Endothelial cell of umbilical vein (primary cell): ENCODE measurements at regions not wholly inside any gene's neighbourhood (a gene's known extent, or its start where the extent isn't known, plus 50 kb on each side); places are given as distances from the start of the nearest gene placed in this dataset.

Experiments
- BruUV-seq: library from RNA; stranded (reverse); fragments of 400-500 nt; replicated peaks from 2 replicates; lab custom pipeline; 2021; lab: Mats Ljungman, UMichigan
- CTCF ChIA-PET: fragments of 300-600, 350-600 bp; sonication (Branson Sonifier 250); formaldehyde crosslinking; loops from one replicate; lab custom pipeline; 2021; ENCODE audit warnings: antibody characterized with exemption, inconsistent platforms; lab: Charles Lee
- POLR2A ChIA-PET: fragments of 300-600, 350-600 bp; sonication (Branson Sonifier 250); formaldehyde crosslinking; loops from one replicate; lab custom pipeline; 2021; ENCODE audit warnings: antibody characterized with exemption, inconsistent platforms; lab: Charles Lee
- DNase-seq: peaks from one replicate; pipeline ENCODE4 v3.0.0-alpha.2; 2011; ENCODE audit warnings: low read depth, low spot score
- FAIRE-seq: peaks from 2 replicates; lab custom pipeline; 2011; peaks lifted over from hg19 to GRCh38; lab: Jason Lieb, UNC
- H2AFZ ChIP-seq: 2 replicates; pipeline ENCODE4 v1.6.0; 2012; ENCODE audit warnings: low read depth, low read length, control low read depth, inconsistent platforms
- H3K27ac ChIP-seq: 2 replicates; pipeline ENCODE4 v1.5.1; 2011; ENCODE audit warnings: low read depth, mild to moderate bottlenecking, control low read depth, low read length, moderate library complexity; ENCODE audit not compliant: insufficient read depth
- H3K27me3 ChIP-seq, 2 experiments: 2 replicates each; pipeline versions ENCODE4 v1.6.0 to v1.6.1; 2011; ENCODE audit warnings: low read length in 2 of 2, mixed read lengths in 1 of 2; ENCODE audit not compliant: control insufficient read depth in 2 of 2, insufficient read depth in 2 of 2
- H3K36me3 ChIP-seq, 2 experiments: 2 replicates in 1 of 2; 3 replicates in 1 of 2; pipeline ENCODE4 v1.5.1; 2011; ENCODE audit warnings: low read length in 2 of 2, mild to moderate bottlenecking in 1 of 2, moderate library complexity in 1 of 2; ENCODE audit not compliant: control insufficient read depth in 2 of 2, insufficient read depth in 2 of 2; ENCODE audit errors: extremely low read depth in 1 of 2
- H3K4me1 ChIP-seq: 3 replicates; pipeline ENCODE4 v1.5.1; 2011; ENCODE audit warnings: mild to moderate bottlenecking, low read length; ENCODE audit not compliant: control insufficient read depth, insufficient read depth; ENCODE audit errors: extremely low read depth
- H3K4me2 ChIP-seq: 2 replicates; pipeline ENCODE4 v1.6.1; 2011; ENCODE audit warnings: low read length, control low read depth, mixed read lengths; ENCODE audit not compliant: insufficient read depth
- H3K4me3 ChIP-seq, 3 experiments: fragments of 200-600 bp in 1 of 3; sonication (generic), shearing (Covaris generic) in 1 of 3; replicated peaks in 1 of 3; 2 replicates each; pipeline ENCODE4 v1.5.1; 2011 to 2016; ENCODE audit warnings: control low read depth in 3 of 3, low read length in 3 of 3, mild to moderate bottlenecking in 2 of 3, inconsistent platforms in 1 of 3, low read depth in 1 of 3, moderate library complexity in 1 of 3; ENCODE audit not compliant: insufficient read depth in 1 of 3
- H3K79me2 ChIP-seq: 2 replicates; pipeline ENCODE4 v1.6.0; 2012; ENCODE audit warnings: low read length, inconsistent platforms; ENCODE audit not compliant: control insufficient read depth, insufficient read depth
- H3K9ac ChIP-seq: replicated peaks from 2 replicates; pipeline ENCODE3; 2011; ENCODE audit warnings: low read length, control low read depth; ENCODE audit not compliant: insufficient read depth; ENCODE audit errors: extremely low read depth
- H3K9me1 ChIP-seq: replicated peaks from 3 replicates; pipeline ENCODE4 v1.6.0; 2011; ENCODE audit warnings: mild to moderate bottlenecking, low read length; ENCODE audit not compliant: control insufficient read depth, insufficient read depth; ENCODE audit errors: extremely low read depth
- H3K9me3 ChIP-seq: replicated peaks from 2 replicates; pipeline ENCODE4 v1.5.1; 2012; ENCODE audit warnings: low read length, inconsistent platforms; ENCODE audit not compliant: control insufficient read depth, insufficient read depth
- H4K20me1 ChIP-seq: replicated peaks from 2 replicates; pipeline ENCODE3; 2011; ENCODE audit warnings: mild to moderate bottlenecking, low read length; ENCODE audit not compliant: control insufficient read depth, insufficient read depth; ENCODE audit errors: extremely low read depth
- EZH2 ChIP-seq: IDR thresholded peaks from 2 replicates; pipeline ENCODE4 v1.6.1; 2012; ENCODE audit warnings: borderline replicate concordance, low read depth, mild to moderate bottlenecking, moderate library complexity, low read length, inconsistent platforms; ENCODE audit not compliant: severe bottlenecking
- FOS ChIP-seq: IDR thresholded peaks from 2 replicates; pipeline ENCODE4 v1.6.1; 2011; ENCODE audit warnings: mild to moderate bottlenecking, low read length, moderate library complexity, borderline replicate concordance; ENCODE audit not compliant: insufficient read depth
- GATA2 ChIP-seq: IDR thresholded peaks from 2 replicates; pipeline ENCODE4 v1.7.0; 2011; ENCODE audit warnings: low read depth, mild to moderate bottlenecking, moderate library complexity, mixed read lengths, low read length; ENCODE audit not compliant: insufficient read length, insufficient read depth
- JUN ChIP-seq: IDR thresholded peaks from 2 replicates; pipeline ENCODE4 v1.6.1; 2011; ENCODE audit warnings: borderline replicate concordance, low read depth; ENCODE audit not compliant: insufficient read length, insufficient read depth
- POLR2AphosphoS5 ChIP-seq: IDR thresholded peaks from 2 replicates; pipeline ENCODE4 v1.6.1; 2012; ENCODE audit warnings: low read depth, mild to moderate bottlenecking, control low read depth, low read length, moderate library complexity; ENCODE audit not compliant: insufficient read depth
- dilution Hi-C: fragments of 300-500 bp; cut with MboI; formaldehyde crosslinking; loops from one replicate; pipeline ENCODE4 v1.15.0; 2019; ENCODE audit warnings: low sequenced_read_pairs; ENCODE audit not compliant: extremely low pct_ligation_motif_present
- intact Hi-C: fragments of 100-400 bp; cut with micrococcal nuclease; formaldehyde crosslinking; loops from one replicate; pipeline ENCODE4 v1.10.0; 2022

- Histone ChIP-seq H3K4me1 (peaks cover 38% of the 10 kb centered on the region), H3K27ac (peak overlapping the region; percentile 72), H3K9me3 (no peaks in the 10 kb centered on the region), H3K36me3 (no peaks in the 10 kb centered on the region), H3K9ac (no peak overlapping the region), H3K4me3 (no peak overlapping the region), H3K79me2 (no peaks in the 10 kb centered on the region), H2AFZ (no peak overlapping the region), H4K20me1 (no peaks in the 10 kb centered on the region), H3K27me3 (no peaks in the 10 kb centered on the region), H3K9me1 (no peaks in the 10 kb centered on the region), H3K4me2 (peak overlapping the region; percentile 53)
- dilution Hi-C loops = no loop called here
- ChIA-PET CTCF (interaction anchor here (1.6 to 2.6 kb wide), 4 partner anchors 171 to 468 kb away, joined by 4 to 11 read pairs (median 6); no protein-coding TSS in a partner anchor), POLR2A (no interaction called here)
- peak; percentile 86 for TF ChIP-seq JUN
- no peak for TF ChIP-seq EZH2
- FAIRE-seq = no peak
- peak; percentile 41 for DNase-seq
- intact Hi-C loops = loop anchor here (2.0 to 10.0 kb wide), 2 partner anchors 136 to 218 kb away; no protein-coding TSS in a partner anchor
- no TSS peak for BruUV-seq
Measured at GRCh38 chr3:30510596-30510995, 95.8 kb upstream of the TGFBR2 start.

- Histone ChIP-seq H3K27ac (peak overlapping the region; percentile 72), H3K9ac (peak overlapping the region; percentile 22)
- intact Hi-C loops = loop anchor here (1.0 to 10.0 kb wide), 3 partner anchors 137 to 219 kb away; no protein-coding TSS in a partner anchor
Measured at GRCh38 chr3:30511524-30512251, 94.7 kb upstream of the TGFBR2 start.

More at GRCh38 chr3:30511524-30512251, 94.7 kb upstream of the TGFBR2 start:
- Histone ChIP-seq H3K27me3 (no peaks in the 10 kb centered on the region), H4K20me1 (no peaks in the 10 kb centered on the region), H2AFZ (peak overlapping the region; percentile 12), H3K9me3 (no peaks in the 10 kb centered on the region), H3K4me3 (no peak overlapping the region), H3K4me1 (peaks cover 48% of the 10 kb centered on the region), H3K36me3 (no peaks in the 10 kb centered on the region), H3K9me1 (no peaks in the 10 kb centered on the region), H3K79me2 (no peaks in the 10 kb centered on the region), H3K4me2 (peak overlapping the region; percentile 3)
- POLR2A ChIA-PET = no interaction called here
- peak; percentile 13 for TF ChIP-seq FOS
- no peak for TF ChIP-seq EZH2
- no peak for TF ChIP-seq GATA2
- no peak for TF ChIP-seq POLR2AphosphoS5
- dilution Hi-C loops = no loop called here
- CTCF ChIA-PET = interaction anchor here (1.0 to 2.9 kb wide), 6 partner anchors 165 to 469 kb away, joined by 3 to 11 read pairs (median 6); no protein-coding TSS in a partner anchor
- no TSS peak for BruUV-seq
- FAIRE-seq = no peak
- peak; percentile 64 for DNase-seq
